ENCODE measurements at regions not wholly inside any gene's neighbourhood (a gene's known extent, or its start where the extent isn't known, plus 50 kb on each side); places are given as distances from the start of the nearest gene placed in this dataset.

GRCh38 chr22:33221568-33221967, 163.4 kb upstream of the SYN3 start:
- H3K27ac Mint-ChIP-seq (ENCODE audit: unreplicated experiment): no peak overlapping the region
- H3K4me3 Mint-ChIP-seq (ENCODE audit: unreplicated experiment): no peak overlapping the region
- DNase-seq (ENCODE audit: low spot score): no peak
- no peaks in the 10 kb centered on the region for H3K36me3 Mint-ChIP-seq (ENCODE audit: low read depth)
- TF ChIP-seq CTCF (IDR thresholded peaks at IDR 0.05): no peak
- no peaks in the 10 kb centered on the region for H3K4me1 Mint-ChIP-seq (ENCODE audit: low read depth)
- H3K9me3 Mint-ChIP-seq (ENCODE audit: low read depth): peaks cover 5% of the 10 kb centered on the region
- H3K27me3 Mint-ChIP-seq (ENCODE audit: low read depth): peaks cover 4% of the 10 kb centered on the region

GRCh38 chr22:33220476-33221080, 162.4 kb upstream of the SYN3 start:
- TF ChIP-seq CTCF (IDR thresholded peaks at IDR 0.05): no peak
- Mint-ChIP-seq H3K4me1 (ENCODE audit: low read depth) (no peaks in the 10 kb centered on the region), H3K27ac (ENCODE audit: unreplicated experiment) (no peak overlapping the region), H3K27me3 (ENCODE audit: low read depth) (peaks cover 6% of the 10 kb centered on the region), H3K9me3 (ENCODE audit: low read depth) (no peaks in the 10 kb centered on the region), H3K4me3 (ENCODE audit: unreplicated experiment) (no peak overlapping the region), H3K36me3 (ENCODE audit: low read depth) (no peaks in the 10 kb centered on the region)
- no peak for DNase-seq (ENCODE audit: low spot score)

GRCh38 chr22:33219648-33220384, 161.6 kb upstream of the SYN3 start:
- no peak overlapping the region for H3K27ac Mint-ChIP-seq (ENCODE audit: unreplicated experiment)
- no peak overlapping the region for H3K4me3 Mint-ChIP-seq (ENCODE audit: unreplicated experiment)
- no peak for TF ChIP-seq CTCF (IDR thresholded peaks at IDR 0.05)
- no peaks in the 10 kb centered on the region for H3K4me1 Mint-ChIP-seq (ENCODE audit: low read depth)
- no peak for DNase-seq (ENCODE audit: low spot score)
- no peaks in the 10 kb centered on the region for H3K9me3 Mint-ChIP-seq (ENCODE audit: low read depth)
- no peaks in the 10 kb centered on the region for H3K36me3 Mint-ChIP-seq (ENCODE audit: low read depth)
- peaks cover 6% of the 10 kb centered on the region for H3K27me3 Mint-ChIP-seq (ENCODE audit: low read depth)

GRCh38 chr22:33213383-33214075, 155.3 kb upstream of the SYN3 start:
- Mint-ChIP-seq H3K27ac (ENCODE audit: unreplicated experiment) (no peak overlapping the region), H3K36me3 (ENCODE audit: low read depth) (no peaks in the 10 kb centered on the region), H3K9me3 (ENCODE audit: low read depth) (no peaks in the 10 kb centered on the region), H3K4me1 (ENCODE audit: low read depth) (no peaks in the 10 kb centered on the region), H3K4me3 (ENCODE audit: unreplicated experiment) (no peak overlapping the region), H3K27me3 (ENCODE audit: low read depth) (peaks cover 20% of the 10 kb centered on the region)
- DNase-seq (ENCODE audit: low spot score): no peak
- TF ChIP-seq CTCF (IDR thresholded peaks at IDR 0.05): no peak

- no peak overlapping the region for H3K27ac Mint-ChIP-seq (ENCODE audit: unreplicated experiment)
- DNase-seq (ENCODE audit: low spot score): no peak
- H3K27me3 Mint-ChIP-seq (ENCODE audit: low read depth): peaks cover 40% of the 10 kb centered on the region
- TF ChIP-seq CTCF (IDR thresholded peaks at IDR 0.05): peak; percentile 82
- no peaks in the 10 kb centered on the region for H3K4me1 Mint-ChIP-seq (ENCODE audit: low read depth)
- no peaks in the 10 kb centered on the region for H3K9me3 Mint-ChIP-seq (ENCODE audit: low read depth)
- no peaks in the 10 kb centered on the region for H3K36me3 Mint-ChIP-seq (ENCODE audit: low read depth)
- H3K4me3 Mint-ChIP-seq (ENCODE audit: unreplicated experiment): no peak overlapping the region
Observed at GRCh38 chr22:33209930-33210784, 152.0 kb upstream of the SYN3 start.
